ENCODE measurements at regions not wholly inside any gene's neighbourhood (a gene's known extent, or its start where the extent isn't known, plus 50 kb on each side); places are given as distances from the start of the nearest gene placed in this dataset.

- TF ChIP-seq CTCF (IDR thresholded peaks at IDR 0.05) (no peak), POLR2A (IDR thresholded peaks at IDR 0.05) (no peak), POLR2AphosphoS5 (IDR thresholded peaks at IDR 0.05) (no peak)
Observed at GRCh38 chr4:30979402-30979801, 259.2 kb downstream of the PCDH7 start.
